H1 (cell line): ENCODE measurements at regions not wholly inside any gene's neighbourhood (a gene's known extent, or its start where the extent isn't known, plus 50 kb on each side); places are given as distances from the start of the nearest gene placed in this dataset.

Source experiments
- CTCF ChIA-PET: fragments of 300-600 bp; sonication (Branson Sonifier 250); formaldehyde crosslinking; loops from one replicate; lab custom pipeline; 2021; ENCODE audit not compliant: partially characterized antibody; lab: Charles Lee
- POLR2A ChIA-PET: fragments of 300-600 bp; sonication (Branson Sonifier 250); formaldehyde crosslinking; loops from one replicate; lab custom pipeline; 2021; ENCODE audit warnings: inconsistent platforms; ENCODE audit not compliant: partially characterized antibody; lab: Charles Lee
- DNase-seq, 2 experiments: peaks; one replicate each; pipeline versions ENCODE4 v3.0.0 to v3.0.0-alpha.2; 2010 to 2022; ENCODE audit warnings: low spot score in 2 of 2, low read depth in 1 of 2, mixed read lengths in 1 of 2
- FAIRE-seq: peaks from 2 replicates; lab custom pipeline; 2011; peaks lifted over from hg19 to GRCh38; lab: Jason Lieb, UNC
- H2AFZ ChIP-seq: 2 replicates; pipeline ENCODE4 v1.8.1; 2012; ENCODE audit warnings: low read length, inconsistent platforms
- H2AK5ac ChIP-seq: 2 replicates; pipeline ENCODE4 v1.6.1; 2013; ENCODE audit warnings: low read depth, low read length
- H2BK120ac ChIP-seq: replicated peaks from 2 replicates; pipeline ENCODE3; 2013; ENCODE audit warnings: low read depth, low read length, inconsistent platforms
- H2BK12ac ChIP-seq: 2 replicates; pipeline ENCODE4 v1.6.1; 2013; ENCODE audit warnings: low read depth, low read length
- H2BK15ac ChIP-seq: 2 replicates; pipeline ENCODE4 v1.6.1; 2013; ENCODE audit warnings: low read length
- H2BK20ac ChIP-seq: 2 replicates; pipeline ENCODE4 v1.6.1; 2013; ENCODE audit warnings: low read length
- H2BK5ac ChIP-seq: 2 replicates; pipeline ENCODE4 v1.6.1; 2013; ENCODE audit warnings: low read depth, low read length
- H3K14ac ChIP-seq: 2 replicates; pipeline ENCODE4 v1.6.1; 2013; ENCODE audit warnings: inconsistent platforms; ENCODE audit not compliant: insufficient read length
- H3K18ac ChIP-seq: 2 replicates; pipeline ENCODE4 v1.6.1; 2013; ENCODE audit warnings: low read length; ENCODE audit errors: extremely low read depth
- H3K23ac ChIP-seq: 2 replicates; pipeline ENCODE4 v1.6.1; 2013; ENCODE audit warnings: inconsistent platforms; ENCODE audit not compliant: insufficient read length
- H3K23me2 ChIP-seq: 2 replicates; pipeline ENCODE4 v1.6.1; 2013; ENCODE audit warnings: low read depth, low read length
- H3K27ac ChIP-seq: 2 replicates; pipeline ENCODE4 v1.6.1; 2011; ENCODE audit warnings: low read depth, low read length, inconsistent platforms
- H3K27me3 ChIP-seq, 4 experiments: replicated peaks in 1 of 4; 1 replicate in 1 of 4; 2 replicates in 3 of 4; pipeline versions ENCODE4 v1.6.1 to v1.8.1; 2011 to 2013; ENCODE audit warnings: low read length in 3 of 4, mild to moderate bottlenecking in 3 of 4, inconsistent platforms in 2 of 4, mixed read lengths in 2 of 4, moderate library complexity in 1 of 4; ENCODE audit not compliant: control insufficient read depth in 3 of 4, insufficient read depth in 3 of 4; ENCODE audit errors: extremely low read depth in 1 of 4
- H3K36me3 ChIP-seq, 4 experiments: 2 replicates each; pipeline versions ENCODE4 v1.6.1 to v1.8.1; 2011 to 2013; ENCODE audit warnings: mild to moderate bottlenecking in 4 of 4, low read length in 3 of 4, moderate library complexity in 2 of 4, control low read depth in 1 of 4, inconsistent platforms in 1 of 4; ENCODE audit not compliant: insufficient read depth in 4 of 4, control insufficient read depth in 2 of 4
- H3K4ac ChIP-seq: replicated peaks from 2 replicates; pipeline ENCODE3; 2013; ENCODE audit warnings: low read length, low read depth, mixed read lengths, inconsistent platforms; ENCODE audit not compliant: insufficient read length
- H3K4me1 ChIP-seq, 4 experiments: replicated peaks in 1 of 4; 1 replicate in 1 of 4; 2 replicates in 3 of 4; pipeline versions ENCODE4 v1.6.1 to v1.8.1; 2011 to 2013; ENCODE audit warnings: low read length in 3 of 4, inconsistent platforms in 2 of 4, mixed read lengths in 1 of 4; ENCODE audit not compliant: insufficient read depth in 4 of 4, control insufficient read depth in 3 of 4
- H3K4me2 ChIP-seq, 2 experiments: 2 replicates each; pipeline versions ENCODE4 v1.6.1 to v1.8.1; 2011 to 2013; ENCODE audit warnings: low read depth in 2 of 2, low read length in 2 of 2, control low read depth in 1 of 2, inconsistent platforms in 1 of 2, mild to moderate bottlenecking in 1 of 2; ENCODE audit not compliant: insufficient read depth in 1 of 2
- H3K4me3 ChIP-seq, 4 experiments: fragments of 200-600, 300-600 bp in 1 of 4; sonication (generic), shearing (Covaris generic), sonication (Bioruptor Twin) in 1 of 4; 2 replicates each; pipeline versions ENCODE4 v1.5.1 to v1.8.1; 2011 to 2016; ENCODE audit warnings: low read length in 4 of 4, low read depth in 3 of 4, control low read depth in 2 of 4, inconsistent platforms in 2 of 4, mild to moderate bottlenecking in 2 of 4, mixed read lengths in 1 of 4, moderate library complexity in 1 of 4; ENCODE audit not compliant: insufficient read depth in 2 of 4; ENCODE audit errors: extremely low read depth in 1 of 4
- H3K56ac ChIP-seq: replicated peaks from 2 replicates; pipeline ENCODE3; 2013; ENCODE audit warnings: low read depth, mild to moderate bottlenecking, mixed read lengths, low read length, inconsistent platforms; ENCODE audit not compliant: insufficient read length
- H3K79me1 ChIP-seq: 2 replicates; pipeline ENCODE4 v1.6.1; 2013; ENCODE audit warnings: low read depth, low read length, control low read depth
- H3K79me2 ChIP-seq, 2 experiments: 2 replicates each; pipeline versions ENCODE4 v1.6.1 to v1.8.1; 2012 to 2013; ENCODE audit warnings: low read length in 2 of 2, mild to moderate bottlenecking in 2 of 2, inconsistent platforms in 1 of 2; ENCODE audit not compliant: insufficient read depth in 2 of 2, control insufficient read depth in 1 of 2
- H3K9ac ChIP-seq, 4 experiments: replicated peaks in 1 of 4; 1 replicate in 1 of 4; 2 replicates in 3 of 4; pipeline versions ENCODE4 v1.6.1 to v1.8.1; 2011 to 2013; ENCODE audit warnings: low read depth in 3 of 4, low read length in 3 of 4, control low read depth in 2 of 4, mild to moderate bottlenecking in 2 of 4, moderate library complexity in 2 of 4, inconsistent platforms in 1 of 4; ENCODE audit errors: extremely low read depth in 1 of 4
- H3K9me3 ChIP-seq, 2 experiments: 2 replicates each; pipeline versions ENCODE4 v1.6.1 to v1.8.1; 2012 to 2013; ENCODE audit warnings: mild to moderate bottlenecking in 2 of 2, moderate library complexity in 2 of 2, control low read depth in 1 of 2, inconsistent platforms in 1 of 2, low read depth in 1 of 2, low read length in 1 of 2, mixed read lengths in 1 of 2; ENCODE audit not compliant: insufficient read depth in 2 of 2
- H4K20me1 ChIP-seq, 2 experiments: replicated peaks in 1 of 2; 2 replicates each; pipeline versions ENCODE3 to v1.8.1; 2011 to 2013; ENCODE audit warnings: inconsistent platforms in 2 of 2, low read length in 2 of 2, mild to moderate bottlenecking in 1 of 2; ENCODE audit not compliant: insufficient read depth in 2 of 2, control insufficient read depth in 1 of 2
- H4K5ac ChIP-seq: 2 replicates; pipeline ENCODE4 v1.6.1; 2013; ENCODE audit warnings: low read length, low read depth, mixed read lengths, inconsistent platforms; ENCODE audit not compliant: insufficient read length
- H4K8ac ChIP-seq: 2 replicates; pipeline ENCODE4 v1.8.0; 2013; ENCODE audit warnings: mild to moderate bottlenecking, moderate library complexity, low read length, inconsistent platforms; ENCODE audit not compliant: insufficient read depth; ENCODE audit errors: extremely low read depth
- H4K91ac ChIP-seq: replicated peaks from 2 replicates; pipeline ENCODE3; 2013; ENCODE audit warnings: low read length, mixed read lengths, inconsistent platforms; ENCODE audit not compliant: insufficient read length
- BCL11A ChIP-seq, 2 experiments: IDR thresholded peaks; one replicate each; pipeline ENCODE4 v1.6.1; 2011; ENCODE audit warnings: low read depth in 2 of 2, low read length in 2 of 2, mild to moderate bottlenecking in 2 of 2
- GABPA ChIP-seq: IDR thresholded peaks from 2 replicates; pipeline ENCODE4 v1.6.1; 2011; ENCODE audit warnings: mild to moderate bottlenecking, low read length, moderate library complexity, borderline replicate concordance; ENCODE audit not compliant: insufficient read depth
- RAD21 ChIP-seq, 2 experiments: IDR thresholded peaks in 1 of 2; conservative IDR thresholded peaks in 1 of 2; 2 replicates each; pipeline ENCODE4 v1.6.1; 2011; ENCODE audit warnings: low read depth in 2 of 2, low read length in 2 of 2, improper control_type of control experiment in 1 of 2, inconsistent platforms in 1 of 2, mild to moderate bottlenecking in 1 of 2, moderate library complexity in 1 of 2
- SP1 ChIP-seq: IDR thresholded peaks from 2 replicates; pipeline ENCODE4 v1.6.1; 2011; ENCODE audit warnings: low read depth, low read length
- SRF ChIP-seq: IDR thresholded peaks from 2 replicates; pipeline ENCODE4 v1.6.1; 2011; ENCODE audit warnings: mild to moderate bottlenecking, low read depth, low read length, moderate library complexity
- TBP ChIP-seq: IDR thresholded peaks from 2 replicates; pipeline ENCODE4 v1.6.1; 2011; ENCODE audit warnings: low read depth, low read length, improper control_type of control experiment
- WGBS, 2 experiments: shearing (Covaris generic) in 1 of 2; methylation state at CpG; one replicate each; pipeline versions ENCODE4 v1.1.6 to v1.1.7; 2013 to 2015; ENCODE audit warnings: low lambda C conversion rate in 2 of 2, mixed read lengths in 2 of 2, inconsistent platforms in 1 of 2, low coverage in 1 of 2, missing lambda C conversion rate in 1 of 2; ENCODE audit not compliant: insufficient replicate concordance in 2 of 2, insufficient coverage in 1 of 2, insufficient read length in 1 of 2; ENCODE audit errors: extremely low coverage in 1 of 2, missing lambda C conversion rate in 1 of 2; 5-methylcytosine and 5-hydroxymethylcytosine counted together

- POLR2A ChIA-PET, result no interaction called here
These were observed 235.8 kb upstream of the CDH8 start for GRCh38 chr16:62272035-62272434.

More at GRCh38 chr16:62272035-62272434, 235.8 kb upstream of the CDH8 start:
- WGBS, 2 experiments, result 88% methylated on average over 1 of the region's 1 CpG; no CpG with 5 or more reads in 1 of the 2 experiments
- Histone ChIP-seq H3K79me2 (no peaks in the 10 kb centered on the region), H2AFZ (no peak overlapping the region), H3K56ac (no peak overlapping the region), H3K23me2 (no peaks in the 10 kb centered on the region), H3K4ac (no peak overlapping the region), H4K20me1 (no peaks in the 10 kb centered on the region), H2BK15ac (no peak overlapping the region; the same call in 1 of the 2 replicates), H4K5ac (no peak overlapping the region), H3K27ac (no peak overlapping the region), H3K9me3 (no peaks in the 10 kb centered on the region), H3K36me3 (no peaks in the 10 kb centered on the region), H3K27me3 (no peaks in the 10 kb centered on the region), H3K23ac (no peak overlapping the region), H2BK12ac (no peak overlapping the region), H3K4me3 (no peak overlapping the region), H3K4me1 (peaks cover 0 to 4% (median 1%) of the 10 kb centered on the region in 4 experiments; a peak in 3 of 7 replicates), H2BK5ac (no peak overlapping the region), H3K79me1 (no peaks in the 10 kb centered on the region), H3K14ac (no peak overlapping the region), H3K9ac (no peak overlapping the region), H3K4me2 (no peak overlapping the region), H2BK120ac (no peak overlapping the region), H4K8ac (no peak overlapping the region), H3K18ac (no peak overlapping the region), H4K91ac (no peak overlapping the region), H2AK5ac (no peak overlapping the region), H2BK20ac (no peak overlapping the region)
- DNase-seq (no peak), FAIRE-seq (no peak)
- CTCF ChIA-PET, result no interaction called here
- TF ChIP-seq RAD21 (IDR thresholded peaks at IDR 0.05 in 1 of 2, conservative IDR thresholded peaks at IDR 0.05 in 1 of 2; ENCODE audit: low read depth in 2 of 2, low read length in 2 of 2), result no peak
- TF ChIP-seq BCL11A (IDR thresholded peaks at IDR 0.05; ENCODE audit: low read depth in 2 of 2, low read length in 2 of 2), result no peak
- no peak for TF ChIP-seq SRF
- TF ChIP-seq TBP, result no peak
- no peak for TF ChIP-seq GABPA
- TF ChIP-seq SP1, result no peak
